A673 (cell line): ENCODE measurements at regions not wholly inside any gene's neighbourhood (a gene's known extent, or its start where the extent isn't known, plus 50 kb on each side); places are given as distances from the start of the nearest gene placed in this dataset.

ENCODE experiments used
- BruUV-seq: library from RNA; stranded (reverse); fragments of 400-500 nt; replicated peaks from 2 replicates; lab custom pipeline; 2021; lab: Mats Ljungman, UMichigan
- CTCF ChIA-PET: fragments of 300-600 bp; sonication (Branson Sonifier 250); formaldehyde crosslinking; loops from one replicate; lab custom pipeline; 2022; ENCODE audit warnings: antibody characterized with exemption; lab: Charles Lee
- POLR2A ChIA-PET: fragments of 300-600 bp; sonication (Branson Sonifier 250); formaldehyde crosslinking; loops from one replicate; lab custom pipeline; 2022; ENCODE audit warnings: antibody characterized with exemption; ENCODE audit not compliant: low non-redundant PET; lab: Charles Lee
- DNase-seq: peaks from one replicate; pipeline ENCODE4 v3.0.0-alpha.2; 2015; ENCODE audit warnings: low spot score
- H3K27ac ChIP-seq: fragments of 200-600 bp; sonication (generic); 2 replicates; pipeline ENCODE4 v1.5.1; 2016; ENCODE audit warnings: mixed run types, low read depth, mild to moderate bottlenecking, mixed read lengths, antibody characterized with exemption, low read length; ENCODE audit not compliant: poor library complexity, severe bottlenecking
- H3K27me3 ChIP-seq: fragments of 200-600 bp; sonication (generic); replicated peaks from 2 replicates; pipeline ENCODE4 v1.6.1; 2017; ENCODE audit warnings: mixed run types, low read depth, mild to moderate bottlenecking, mixed read lengths, antibody characterized with exemption, low read length; ENCODE audit not compliant: insufficient read depth, poor library complexity
- H3K36me3 ChIP-seq: fragments of 200-600 bp; sonication (generic); 2 replicates; pipeline ENCODE4 v1.6.1; 2016; ENCODE audit warnings: mixed run types, mild to moderate bottlenecking, mixed read lengths, antibody characterized with exemption, low read length; ENCODE audit not compliant: insufficient read depth, poor library complexity, severe bottlenecking
- H3K4me1 ChIP-seq: fragments of 200-600 bp; sonication (generic); 2 replicates; pipeline ENCODE4 v1.6.1; 2017; ENCODE audit warnings: mixed run types, mild to moderate bottlenecking, mixed read lengths, antibody characterized with exemption, low read length; ENCODE audit not compliant: insufficient read depth, poor library complexity, severe bottlenecking
- H3K4me3 ChIP-seq: fragments of 200-600 bp; sonication (generic); 2 replicates; pipeline ENCODE4 v1.5.1; 2016; ENCODE audit warnings: low read depth, mixed run types, mild to moderate bottlenecking, mixed read lengths, low read length; ENCODE audit not compliant: poor library complexity, severe bottlenecking
- H3K9me3 ChIP-seq: fragments of 200-600 bp; sonication (generic); 2 replicates; pipeline ENCODE4 v1.6.1; 2016; ENCODE audit warnings: mixed run types, low read depth, mild to moderate bottlenecking, mixed read lengths, antibody characterized with exemption, low read length; ENCODE audit not compliant: poor library complexity, severe bottlenecking
- CTCF ChIP-seq: fragments of 300-800, 200-600 bp; sonication (generic); conservative IDR thresholded peaks from 2 replicates; pipeline ENCODE4 v1.5.1; 2017; ENCODE audit warnings: low read depth, mild to moderate bottlenecking, antibody characterized with exemption, low read length, moderate library complexity, mixed read lengths
- EZH2 ChIP-seq: fragments of 200-600 bp; sonication (generic); IDR thresholded peaks from 2 replicates; pipeline ENCODE4 v1.6.1; 2017; ENCODE audit warnings: borderline replicate concordance, low read depth, mild to moderate bottlenecking, mixed read lengths, antibody characterized with exemption, low read length; ENCODE audit not compliant: poor library complexity, severe bottlenecking
- intact Hi-C: fragments of 100-400 bp; cut with micrococcal nuclease; formaldehyde crosslinking; loops from one replicate; pipeline ENCODE4 v1.10.0; 2022; ENCODE audit not compliant: unreplicated experiment

- H3K4me1 ChIP-seq = no peaks in the 10 kb centered on the region
- no TSS peak for BruUV-seq
- H3K27ac ChIP-seq = no peak overlapping the region
- intact Hi-C loops = no loop called here
- no peak for DNase-seq
- no peaks in the 10 kb centered on the region for H3K9me3 ChIP-seq
- no peak for TF ChIP-seq EZH2
- TF ChIP-seq CTCF = no peak
- H3K27me3 ChIP-seq = no peaks in the 10 kb centered on the region
- no peak overlapping the region for H3K4me3 ChIP-seq
- no peaks in the 10 kb centered on the region for H3K36me3 ChIP-seq
- CTCF ChIA-PET = no interaction called here
- POLR2A ChIA-PET = no interaction called here
Observed at GRCh38 chr16:85494315-85494714, 118.8 kb upstream of the GSE1 start.

DNA sequence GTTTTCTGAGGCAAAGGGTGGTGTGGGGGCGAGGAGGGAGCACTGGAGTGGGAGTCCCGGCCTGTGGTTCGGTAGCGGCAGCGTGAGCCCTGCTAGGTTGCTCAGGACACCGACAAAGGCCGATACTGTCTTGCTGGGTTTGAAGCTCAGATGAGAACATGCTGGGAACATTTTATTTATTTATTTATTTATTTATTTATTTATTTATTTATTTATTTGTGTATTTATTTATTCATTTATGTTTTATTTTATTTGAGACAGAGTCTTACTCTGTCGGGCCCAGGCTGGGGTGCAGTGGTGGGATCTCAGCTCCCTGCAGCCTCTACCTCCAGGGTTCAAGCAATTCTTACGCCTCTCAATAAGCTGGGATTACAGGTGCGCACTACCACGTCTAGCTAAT, 117.9 kb upstream of the GSE1 start:
- POLR2A ChIA-PET = no interaction called here
- intact Hi-C loops = no loop called here
- Histone ChIP-seq H3K27me3 (no peaks in the 10 kb centered on the region), H3K36me3 (no peaks in the 10 kb centered on the region), H3K9me3 (no peaks in the 10 kb centered on the region), H3K4me1 (no peaks in the 10 kb centered on the region), H3K4me3 (no peak overlapping the region), H3K27ac (no peak overlapping the region)
- CTCF ChIA-PET = interaction anchor here (0.5 kb wide), 1 partner anchor 131 kb away, joined by 7 read pairs; no protein-coding TSS in a partner anchor
- no TSS peak for BruUV-seq
- TF ChIP-seq EZH2 (no peak), CTCF (no peak)
- no peak for DNase-seq

GRCh38 chr16:85495823-85496538, 117.1 kb upstream of the GSE1 start:
- no TSS peak for BruUV-seq
- no peaks in the 10 kb centered on the region for H3K9me3 ChIP-seq
- H3K36me3 ChIP-seq = no peaks in the 10 kb centered on the region
- DNase-seq = no peak
- TF ChIP-seq EZH2 (no peak), CTCF (no peak)
- no peak overlapping the region for H3K27ac ChIP-seq
- intact Hi-C loops = no loop called here
- H3K27me3 ChIP-seq = no peaks in the 10 kb centered on the region
- no peak overlapping the region for H3K4me3 ChIP-seq
- ChIA-PET POLR2A (no interaction called here), CTCF (interaction anchor here (0.5 kb wide), 1 partner anchor 130 kb away, joined by 7 read pairs; no protein-coding TSS in a partner anchor)
- no peaks in the 10 kb centered on the region for H3K4me1 ChIP-seq
